K562 (cell line): ENCODE measurements at regions not wholly inside any gene's neighbourhood (a gene's known extent, or its start where the extent isn't known, plus 50 kb on each side); places are given as distances from the start of the nearest gene placed in this dataset.
"Not testable (repeated sequence)": the region's sequence is repeated elsewhere in the genome, so short reads cannot be mapped to it uniquely, and the experiment has no call there.

Experiments used
- ATAC-seq: fragments of 200-7000 bp; cut with Tn5 transposase; 3 replicates; pipeline ENCODE4 v1.9.1; 2020; ENCODE audit warnings: moderate library complexity
- BruUV-seq: library from RNA; stranded (reverse); fragments of 400-500 nt; replicated peaks from 2 replicates; lab custom pipeline; 2021; lab: Mats Ljungman, UMichigan
- CTCF ChIA-PET: fragments of 300-600 bp; formaldehyde crosslinking; extraction: SDS; loops from one replicate; lab custom pipeline; 2021; ENCODE audit warnings: low intra/inter-chr PET ratio; lab: Yijun Ruan, JAX
- POLR2A ChIA-PET: fragments of 300-600, 350-650 bp; sonication (Branson Sonifier 250); formaldehyde crosslinking; extraction: SDS; loops from one replicate; lab custom pipeline; 2021; ENCODE audit warnings: antibody characterized with exemption, inconsistent platforms; lab: Yijun Ruan, JAX
- DNase-seq, 4 experiments: peaks; one replicate each; pipeline versions ENCODE4 v3.0.0 to v3.0.0-alpha.2; 2011 to 2018; ENCODE audit warnings: low spot score in 3 of 4, mixed read lengths in 3 of 4; ENCODE audit errors: extremely low read depth in 1 of 4
- FAIRE-seq: peaks from 2 replicates; lab custom pipeline; 2011; peaks lifted over from hg19 to GRCh38; lab: Jason Lieb, UNC
- H2AFZ ChIP-seq: 2 replicates; pipeline ENCODE4 v1.6.0; 2011; ENCODE audit warnings: low read depth, low read length, control low read depth, inconsistent platforms
- H3K27ac ChIP-seq: fragments of 200-600 bp; 3 replicates; pipeline ENCODE4 v1.8.0; 2011; ENCODE audit warnings: low read depth, mild to moderate bottlenecking, control low read depth, inconsistent platforms, low read length, moderate library complexity, mixed read lengths; ENCODE audit errors: extremely low read depth
- H3K27me3 ChIP-seq, 2 experiments: fragments of 300-600 bp in 1 of 2; 2 replicates in 1 of 2; 3 replicates in 1 of 2; pipeline versions ENCODE4 v1.6.0 to v1.8.0; 2011; ENCODE audit warnings: inconsistent platforms in 2 of 2, low read length in 2 of 2, mild to moderate bottlenecking in 1 of 2, mixed read lengths in 1 of 2, moderate library complexity in 1 of 2; ENCODE audit not compliant: control insufficient read depth in 2 of 2, insufficient read depth in 2 of 2
- H3K36me3 ChIP-seq: fragments of 300-600 bp; 3 replicates; pipeline ENCODE4 v1.8.0; 2011; ENCODE audit warnings: mild to moderate bottlenecking, low read length, inconsistent platforms; ENCODE audit not compliant: control insufficient read depth, insufficient read depth
- H3K4me1 ChIP-seq, 2 experiments: fragments of 200-600 bp in 1 of 2; replicated peaks in 1 of 2; 2 replicates in 1 of 2; 3 replicates in 1 of 2; pipeline versions ENCODE4 v1.5.1 to v1.8.0; 2011; ENCODE audit warnings: inconsistent platforms in 2 of 2, low read length in 2 of 2, mild to moderate bottlenecking in 1 of 2, mixed read lengths in 1 of 2, moderate library complexity in 1 of 2; ENCODE audit not compliant: control insufficient read depth in 2 of 2, insufficient read depth in 2 of 2
- H3K4me2 ChIP-seq: 2 replicates; pipeline ENCODE4 v1.6.1; 2011; ENCODE audit warnings: low read length, control low read depth, inconsistent platforms, mixed read lengths; ENCODE audit not compliant: insufficient read depth
- H3K4me3 ChIP-seq: fragments of 200-600 bp; sonication (generic), shearing (Covaris generic); 2 replicates; pipeline ENCODE4 v1.5.1; 2016; ENCODE audit warnings: control low read depth, inconsistent platforms
- H3K79me2 ChIP-seq: fragments of 200-600 bp; 3 replicates; pipeline ENCODE4 v1.8.0; 2011; ENCODE audit warnings: low read length, inconsistent platforms; ENCODE audit not compliant: control insufficient read depth, insufficient read depth
- H3K9ac ChIP-seq, 2 experiments: 2 replicates each; pipeline versions ENCODE4 v1.6.0 to v1.6.1; 2011; ENCODE audit warnings: low read depth in 2 of 2, low read length in 2 of 2, control low read depth in 1 of 2, inconsistent platforms in 1 of 2, mild to moderate bottlenecking in 1 of 2, mixed read lengths in 1 of 2; ENCODE audit not compliant: insufficient read depth in 1 of 2
- H3K9me1 ChIP-seq: one replicate; pipeline ENCODE4 v1.6.0; 2011; ENCODE audit warnings: inconsistent platforms, mild to moderate bottlenecking, low read length, moderate library complexity; ENCODE audit not compliant: control insufficient read depth, insufficient read depth
- H3K9me3 ChIP-seq: replicated peaks from 2 replicates; pipeline ENCODE4 v1.5.1; 2011; ENCODE audit warnings: low read depth, low read length, inconsistent platforms; ENCODE audit not compliant: control insufficient read depth, insufficient read depth
- H4K20me1 ChIP-seq: replicated peaks from 2 replicates; pipeline ENCODE4 v1.6.1; 2011; ENCODE audit warnings: low read length, inconsistent platforms, mixed read lengths; ENCODE audit not compliant: control insufficient read depth, insufficient read depth
- BCOR ChIP-seq: fragments of 450-650 bp; IDR thresholded peaks from 2 replicates; pipeline ENCODE4 v1.6.1; 2016
- KDM1A ChIP-seq, 2 experiments: fragments of 450-650 bp; IDR thresholded peaks; 2 replicates each; pipeline ENCODE4 v1.6.1; 2016; ENCODE audit warnings: mild to moderate bottlenecking in 2 of 2
- ZNF146 ChIP-seq: IDR thresholded peaks from one replicate; pipeline ENCODE4 v1.6.1; 2018; ENCODE audit warnings: missing compliant biosample characterization; ENCODE audit not compliant: unreplicated experiment
- WGBS: fragments of 100-300 bp; shearing (Covaris generic); methylation state at CpG from one replicate; pipeline ENCODE4 v1.1.6; 2016; ENCODE audit warnings: low coverage, mixed read lengths; ENCODE audit not compliant: insufficient coverage; ENCODE audit errors: missing lambda C conversion rate; 5-methylcytosine and 5-hydroxymethylcytosine counted together
- in situ Hi-C: fragments of 300-500 bp; cut with MboI; formaldehyde crosslinking; loops from 4 replicates; pipeline ENCODE4 v1.15.0; 2018; ENCODE audit warnings: inconsistent platforms, mixed read lengths
- intact Hi-C: fragments of 100-400 bp; cut with micrococcal nuclease; formaldehyde crosslinking; loops from 2 replicates; pipeline ENCODE4 v1.14.2; 2022
- TF ChIP-seq, protein P1 (sequence below): fragments of 250-450 bp; sonication (Bioruptor Pico); IDR thresholded peaks from 2 replicates; pipeline ENCODE4 v1.4.0; 2020; ENCODE audit warnings: mild to moderate bottlenecking
- TF ChIP-seq, protein P2 (sequence below), 2 experiments: fragments of 450-650 bp in 1 of 2; sonication (generic) in 1 of 2; formaldehyde crosslinking in 1 of 2; IDR thresholded peaks; 2 replicates each; pipeline versions ENCODE4 v1.7.1 to v1.9.0; 2016 to 2022; ENCODE audit warnings: inconsistent platforms in 1 of 2, mild to moderate bottlenecking in 1 of 2, missing genetic modification reagents in 1 of 2

DNA sequence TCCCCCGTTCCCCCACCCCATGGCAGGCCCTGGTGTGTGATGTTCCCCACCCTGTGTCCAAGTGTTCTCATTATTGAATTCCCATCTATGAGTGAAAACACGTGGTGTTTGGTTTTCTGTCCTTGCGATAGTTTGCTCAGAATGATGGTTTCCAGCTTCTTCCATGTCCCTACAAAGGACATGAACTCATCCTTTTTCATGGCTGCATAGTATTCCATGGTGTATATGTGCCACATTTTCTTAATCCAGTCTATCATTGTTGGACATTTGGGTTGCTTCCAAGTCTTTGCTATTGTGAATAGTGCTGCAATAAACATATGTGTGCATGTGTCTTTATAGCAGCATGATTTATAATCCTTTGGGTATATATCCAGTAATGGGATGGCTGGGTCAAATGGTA lies 135.0 kb upstream of the CCND2 start:
- in situ Hi-C loops, H3K9me1 ChIP-seq, H3K27ac ChIP-seq, DNase-seq, intact Hi-C loops, FAIRE-seq, CTCF ChIA-PET, H3K9me3 ChIP-seq, H3K36me3 ChIP-seq, H4K20me1 ChIP-seq, H3K4me3 ChIP-seq, BruUV-seq, H3K9ac ChIP-seq, H3K27me3 ChIP-seq, H3K4me2 ChIP-seq, ATAC-seq, H3K4me1 ChIP-seq, H2AFZ ChIP-seq, H3K79me2 ChIP-seq: not testable (repeated sequence)
- TF ChIP-seq KDM1A (IDR thresholded peaks at IDR 0.05) (peak; percentile 24 to 56; a peak in 1 of 4 replicates), ZNF146 (CRISPR knock-in tag) (peak; percentile 33), BCOR (peak; percentile 73)
- POLR2A ChIA-PET: interaction anchor here (1.0 kb wide), 1 partner anchor 16 kb away, joined by 3 read pairs; no protein-coding TSS in a partner anchor
- WGBS: 0% methylated on average over 2 of the region's 3 CpGs

DNA sequence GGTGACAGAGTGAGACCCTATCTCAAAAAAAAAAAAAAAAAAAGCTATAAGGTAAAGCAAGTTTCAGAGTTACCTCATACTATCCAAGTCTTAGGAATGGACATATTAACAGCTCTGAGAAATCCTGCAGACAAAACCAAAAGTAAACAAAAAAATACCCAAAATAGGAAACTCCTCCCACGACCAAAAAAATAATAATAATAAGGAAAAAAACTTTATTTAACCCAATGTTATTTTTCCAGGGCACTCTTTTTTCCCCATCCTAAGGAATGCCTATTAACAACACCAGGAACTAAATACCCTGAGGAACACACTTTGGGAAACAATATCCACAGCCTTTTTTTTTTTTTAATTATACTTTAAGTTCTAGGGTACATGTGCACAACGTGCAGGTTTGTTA lies 135.5 kb upstream of the CCND2 start:
- no peaks in the 10 kb centered on the region for H4K20me1 ChIP-seq
- 38% methylated on average over 2 of the region's 2 CpGs for WGBS
- H3K36me3 ChIP-seq: no peaks in the 10 kb centered on the region
- no peak overlapping the region for H3K27ac ChIP-seq
- H3K27me3 ChIP-seq: no peaks in the 10 kb centered on the region
- H3K9me3 ChIP-seq: no peaks in the 10 kb centered on the region
- in situ Hi-C loops: no loop called here
- no peak for FAIRE-seq
- no TSS peak for BruUV-seq
- no peak overlapping the region for H2AFZ ChIP-seq
- no peak overlapping the region for H3K4me3 ChIP-seq
- ChIA-PET CTCF (no interaction called here), POLR2A (interaction anchor here (0.7 kb wide), 1 partner anchor 230 kb away, joined by 3 read pairs; no protein-coding TSS in a partner anchor)
- no peak for DNase-seq
- H3K9ac ChIP-seq: no peak overlapping the region
- intact Hi-C loops: no loop called here
- H3K4me2 ChIP-seq: no peak overlapping the region
- peaks cover 0 to 3% of the 10 kb centered on the region in 2 experiments; a peak in 4 of 5 replicates for H3K4me1 ChIP-seq
- no peak for ATAC-seq
- H3K9me1 ChIP-seq: no peaks in the 10 kb centered on the region
- no peaks in the 10 kb centered on the region for H3K79me2 ChIP-seq
- TF ChIP-seq, protein P1, sequence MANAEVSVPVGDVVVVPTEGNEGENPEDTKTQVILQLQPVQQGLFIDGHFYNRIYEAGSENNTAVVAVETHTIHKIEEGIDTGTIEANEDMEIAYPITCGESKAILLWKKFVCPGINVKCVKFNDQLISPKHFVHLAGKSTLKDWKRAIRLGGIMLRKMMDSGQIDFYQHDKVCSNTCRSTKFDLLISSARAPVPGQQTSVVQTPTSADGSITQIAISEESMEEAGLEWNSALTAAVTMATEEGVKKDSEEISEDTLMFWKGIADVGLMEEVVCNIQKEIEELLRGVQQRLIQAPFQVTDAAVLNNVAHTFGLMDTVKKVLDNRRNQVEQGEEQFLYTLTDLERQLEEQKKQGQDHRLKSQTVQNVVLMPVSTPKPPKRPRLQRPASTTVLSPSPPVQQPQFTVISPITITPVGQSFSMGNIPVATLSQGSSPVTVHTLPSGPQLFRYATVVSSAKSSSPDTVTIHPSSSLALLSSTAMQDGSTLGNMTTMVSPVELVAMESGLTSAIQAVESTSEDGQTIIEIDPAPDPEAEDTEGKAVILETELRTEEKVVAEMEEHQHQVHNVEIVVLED (CRISPR knock-in tag): no peak
- TF ChIP-seq, protein P2, sequence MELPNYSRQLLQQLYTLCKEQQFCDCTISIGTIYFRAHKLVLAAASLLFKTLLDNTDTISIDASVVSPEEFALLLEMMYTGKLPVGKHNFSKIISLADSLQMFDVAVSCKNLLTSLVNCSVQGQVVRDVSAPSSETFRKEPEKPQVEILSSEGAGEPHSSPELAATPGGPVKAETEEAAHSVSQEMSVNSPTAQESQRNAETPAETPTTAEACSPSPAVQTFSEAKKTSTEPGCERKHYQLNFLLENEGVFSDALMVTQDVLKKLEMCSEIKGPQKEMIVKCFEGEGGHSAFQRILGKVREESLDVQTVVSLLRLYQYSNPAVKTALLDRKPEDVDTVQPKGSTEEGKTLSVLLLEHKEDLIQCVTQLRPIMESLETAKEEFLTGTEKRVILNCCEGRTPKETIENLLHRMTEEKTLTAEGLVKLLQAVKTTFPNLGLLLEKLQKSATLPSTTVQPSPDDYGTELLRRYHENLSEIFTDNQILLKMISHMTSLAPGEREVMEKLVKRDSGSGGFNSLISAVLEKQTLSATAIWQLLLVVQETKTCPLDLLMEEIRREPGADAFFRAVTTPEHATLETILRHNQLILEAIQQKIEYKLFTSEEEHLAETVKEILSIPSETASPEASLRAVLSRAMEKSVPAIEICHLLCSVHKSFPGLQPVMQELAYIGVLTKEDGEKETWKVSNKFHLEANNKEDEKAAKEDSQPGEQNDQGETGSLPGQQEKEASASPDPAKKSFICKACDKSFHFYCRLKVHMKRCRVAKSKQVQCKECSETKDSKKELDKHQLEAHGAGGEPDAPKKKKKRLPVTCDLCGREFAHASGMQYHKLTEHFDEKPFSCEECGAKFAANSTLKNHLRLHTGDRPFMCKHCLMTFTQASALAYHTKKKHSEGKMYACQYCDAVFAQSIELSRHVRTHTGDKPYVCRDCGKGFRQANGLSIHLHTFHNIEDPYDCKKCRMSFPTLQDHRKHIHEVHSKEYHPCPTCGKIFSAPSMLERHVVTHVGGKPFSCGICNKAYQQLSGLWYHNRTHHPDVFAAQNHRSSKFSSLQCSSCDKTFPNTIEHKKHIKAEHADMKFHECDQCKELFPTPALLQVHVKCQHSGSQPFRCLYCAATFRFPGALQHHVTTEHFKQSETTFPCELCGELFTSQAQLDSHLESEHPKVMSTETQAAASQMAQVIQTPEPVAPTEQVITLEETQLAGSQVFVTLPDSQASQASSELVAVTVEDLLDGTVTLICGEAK (IDR thresholded peaks at IDR 0.05): peak; percentile 57
- TF ChIP-seq, protein P2 (CRISPR knock-in tag; IDR thresholded peaks at IDR 0.05): no peak
